ENCODE measurements at regions not wholly inside any gene's neighbourhood (a gene's known extent, or its start where the extent isn't known, plus 50 kb on each side); places are given as distances from the start of the nearest gene placed in this dataset.

DNA sequence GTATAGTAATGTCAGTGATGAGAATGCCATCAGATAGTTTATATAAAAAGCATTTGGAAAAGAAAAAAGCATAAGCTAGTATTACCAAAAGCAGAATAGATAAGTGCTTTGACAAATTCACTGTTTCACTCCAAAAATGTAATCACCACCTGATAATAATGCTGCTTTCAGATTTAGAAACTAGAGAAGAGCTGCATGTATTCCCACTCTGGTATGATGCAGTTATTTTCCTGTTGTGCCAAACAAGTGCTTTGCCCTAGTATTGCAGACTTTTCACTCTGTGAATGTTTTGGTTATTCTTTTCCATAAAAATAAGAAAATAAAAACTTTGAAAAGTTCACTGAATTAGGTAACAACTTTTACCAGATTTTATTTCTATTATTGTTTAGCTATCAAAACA is 267.7 kb upstream of the TET2 start:
- CTCF ChIA-PET = no interaction called here
- H3K4me1 ChIP-seq (ENCODE audit: control insufficient read depth, insufficient read depth, low read length) = no peaks in the 10 kb centered on the region
- no peak overlapping the region for H3K27ac ChIP-seq (ENCODE audit: extremely low read depth, low read depth, low read length)
- no peaks in the 10 kb centered on the region for H3K36me3 ChIP-seq (ENCODE audit: control insufficient read depth in 2 of 2, insufficient read depth in 1 of 2, low read length in 2 of 2)
- TF ChIP-seq ZNF223 (tag by site-specific recombination; IDR thresholded peaks at IDR 0.05) (no peak), ZBTB21 (tag by site-specific recombination; IDR thresholded peaks at IDR 0.05) (no peak), ZNF624 (tag by site-specific recombination; IDR thresholded peaks at IDR 0.05) (no peak), ZNF423 (tag by site-specific recombination; IDR thresholded peaks at IDR 0.05) (no peak), TRIM28 (IDR thresholded peaks at IDR 0.05; ENCODE audit: borderline replicate concordance, low read length) (no peak), PRDM1 (tag by site-specific recombination; IDR thresholded peaks at IDR 0.05) (no peak), ZXDB (tag by site-specific recombination; IDR thresholded peaks at IDR 0.05) (no peak), ZNF768 (tag by site-specific recombination; IDR thresholded peaks at IDR 0.05) (no peak), SCRT1 (tag by site-specific recombination; IDR thresholded peaks at IDR 0.05; ENCODE audit: borderline replicate concordance) (no peak), ZNF433 (tag by site-specific recombination; IDR thresholded peaks at IDR 0.05; ENCODE audit: low read depth) (no peak), ZNF121 (tag by site-specific recombination; IDR thresholded peaks at IDR 0.05) (no peak), OSR2 (tag by site-specific recombination; IDR thresholded peaks at IDR 0.05) (no peak), ZNF114 (tag by site-specific recombination; IDR thresholded peaks at IDR 0.05) (no peak), ZNF707 (tag by site-specific recombination; IDR thresholded peaks at IDR 0.05) (no peak), RBAK (tag by site-specific recombination; IDR thresholded peaks at IDR 0.05) (no peak), ZNF843 (tag by site-specific recombination; IDR thresholded peaks at IDR 0.05) (no peak), ZNF292 (tag by site-specific recombination; IDR thresholded peaks at IDR 0.05; ENCODE audit: borderline replicate concordance, low read depth) (no peak)
- TF ChIP-seq, protein P1, sequence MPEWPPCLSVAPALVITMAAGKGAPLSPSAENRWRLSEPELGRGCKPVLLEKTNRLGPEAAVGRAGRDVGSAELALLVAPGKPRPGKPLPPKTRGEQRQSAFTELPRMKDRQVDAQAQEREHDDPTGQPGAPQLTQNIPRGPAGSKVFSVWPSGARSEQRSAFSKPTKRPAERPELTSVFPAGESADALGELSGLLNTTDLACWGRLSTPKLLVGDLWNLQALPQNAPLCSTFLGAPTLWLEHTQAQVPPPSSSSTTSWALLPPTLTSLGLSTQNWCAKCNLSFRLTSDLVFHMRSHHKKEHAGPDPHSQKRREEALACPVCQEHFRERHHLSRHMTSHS (tag by site-specific recombination; IDR thresholded peaks at IDR 0.05) = no peak
- TF ChIP-seq, protein P2, sequence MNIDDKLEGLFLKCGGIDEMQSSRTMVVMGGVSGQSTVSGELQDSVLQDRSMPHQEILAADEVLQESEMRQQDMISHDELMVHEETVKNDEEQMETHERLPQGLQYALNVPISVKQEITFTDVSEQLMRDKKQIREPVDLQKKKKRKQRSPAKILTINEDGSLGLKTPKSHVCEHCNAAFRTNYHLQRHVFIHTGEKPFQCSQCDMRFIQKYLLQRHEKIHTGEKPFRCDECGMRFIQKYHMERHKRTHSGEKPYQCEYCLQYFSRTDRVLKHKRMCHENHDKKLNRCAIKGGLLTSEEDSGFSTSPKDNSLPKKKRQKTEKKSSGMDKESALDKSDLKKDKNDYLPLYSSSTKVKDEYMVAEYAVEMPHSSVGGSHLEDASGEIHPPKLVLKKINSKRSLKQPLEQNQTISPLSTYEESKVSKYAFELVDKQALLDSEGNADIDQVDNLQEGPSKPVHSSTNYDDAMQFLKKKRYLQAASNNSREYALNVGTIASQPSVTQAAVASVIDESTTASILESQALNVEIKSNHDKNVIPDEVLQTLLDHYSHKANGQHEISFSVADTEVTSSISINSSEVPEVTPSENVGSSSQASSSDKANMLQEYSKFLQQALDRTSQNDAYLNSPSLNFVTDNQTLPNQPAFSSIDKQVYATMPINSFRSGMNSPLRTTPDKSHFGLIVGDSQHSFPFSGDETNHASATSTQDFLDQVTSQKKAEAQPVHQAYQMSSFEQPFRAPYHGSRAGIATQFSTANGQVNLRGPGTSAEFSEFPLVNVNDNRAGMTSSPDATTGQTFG (tag by site-specific recombination; IDR thresholded peaks at IDR 0.05; ENCODE audit: borderline replicate concordance) = no peak
- TF ChIP-seq, protein P3, sequence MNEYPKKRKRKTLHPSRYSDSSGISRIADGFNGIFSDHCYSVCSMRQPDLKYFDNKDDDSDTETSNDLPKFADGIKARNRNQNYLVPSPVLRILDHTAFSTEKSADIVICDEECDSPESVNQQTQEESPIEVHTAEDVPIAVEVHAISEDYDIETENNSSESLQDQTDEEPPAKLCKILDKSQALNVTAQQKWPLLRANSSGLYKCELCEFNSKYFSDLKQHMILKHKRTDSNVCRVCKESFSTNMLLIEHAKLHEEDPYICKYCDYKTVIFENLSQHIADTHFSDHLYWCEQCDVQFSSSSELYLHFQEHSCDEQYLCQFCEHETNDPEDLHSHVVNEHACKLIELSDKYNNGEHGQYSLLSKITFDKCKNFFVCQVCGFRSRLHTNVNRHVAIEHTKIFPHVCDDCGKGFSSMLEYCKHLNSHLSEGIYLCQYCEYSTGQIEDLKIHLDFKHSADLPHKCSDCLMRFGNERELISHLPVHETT (tag by site-specific recombination; IDR thresholded peaks at IDR 0.05) = no peak
- POLR2A ChIA-PET = no interaction called here
- no peak overlapping the region for H3K4me3 ChIP-seq (ENCODE audit: low read depth, low read length)
- H3K9me3 ChIP-seq (ENCODE audit: control insufficient read depth, insufficient read depth, low read depth, low read length) = no peaks in the 10 kb centered on the region

DNA sequence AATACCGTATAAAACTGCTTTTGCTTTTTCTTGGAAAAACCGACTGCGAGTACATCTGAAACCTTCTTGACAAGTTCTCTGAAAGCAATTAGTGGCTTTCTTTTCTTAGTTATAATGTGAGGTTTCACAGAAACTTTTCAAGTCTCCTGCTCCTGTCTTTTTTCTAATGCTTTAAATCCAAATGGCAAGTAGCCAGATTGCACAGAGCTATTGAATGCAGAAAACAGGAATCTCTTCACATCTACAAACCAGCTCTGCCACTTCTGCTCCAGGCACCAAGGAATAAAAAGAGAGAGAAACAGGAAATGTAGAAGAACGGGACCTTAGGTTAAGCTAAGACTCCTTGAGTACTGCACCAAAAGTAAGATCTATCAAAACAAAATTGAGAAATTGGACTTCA is 267.3 kb upstream of the TET2 start:
- Histone ChIP-seq H3K9me3 (ENCODE audit: control insufficient read depth, insufficient read depth, low read depth, low read length) (no peaks in the 10 kb centered on the region), H3K36me3 (ENCODE audit: control insufficient read depth in 2 of 2, insufficient read depth in 1 of 2, low read length in 2 of 2) (no peaks in the 10 kb centered on the region), H3K4me1 (ENCODE audit: control insufficient read depth, insufficient read depth, low read length) (no peaks in the 10 kb centered on the region), H3K4me3 (ENCODE audit: low read depth, low read length) (no peak overlapping the region), H3K27ac (ENCODE audit: extremely low read depth, low read depth, low read length) (no peak overlapping the region)
- TF ChIP-seq KLF8 (tag by site-specific recombination; IDR thresholded peaks at IDR 0.05) = no peak
- no peak for TF ChIP-seq REPIN1 (tag by site-specific recombination; IDR thresholded peaks at IDR 0.05; ENCODE audit: low read depth)
- no peak for TF ChIP-seq ZNF707 (tag by site-specific recombination; IDR thresholded peaks at IDR 0.05)
- TF ChIP-seq ZNF174 (tag by site-specific recombination; IDR thresholded peaks at IDR 0.05) = no peak
- TF ChIP-seq ZBTB7A (tag by site-specific recombination; IDR thresholded peaks at IDR 0.05; ENCODE audit: low read depth) = no peak
- TF ChIP-seq OSR2 (tag by site-specific recombination; IDR thresholded peaks at IDR 0.05) = no peak
- TF ChIP-seq ZNF530 (tag by site-specific recombination; IDR thresholded peaks at IDR 0.05; ENCODE audit: low read depth) = no peak
- no peak for TF ChIP-seq ZNF23 (tag by site-specific recombination; IDR thresholded peaks at IDR 0.05; ENCODE audit: borderline replicate concordance)
- POLR2A ChIA-PET = no interaction called here
- CTCF ChIA-PET = interaction anchor here (0.6 kb wide), 1 partner anchor 380 kb away, joined by 3 read pairs; no protein-coding TSS in a partner anchor

All from HEK293 (cell line).